Body of pancreas (tissue), 4 donors: ENCODE measurements at regions not wholly inside any gene's neighbourhood (a gene's known extent, or its start where the extent isn't known, plus 50 kb on each side); places are given as distances from the start of the nearest gene placed in this dataset.

Experiments used
- POLR2A ChIP-seq, 3 donors: fragments of 450-650 bp; IDR thresholded peaks; one replicate each; pipeline ENCODE4 v1.6.1; 2016; ENCODE audit warnings: antibody characterized with exemption in 3 of 3, mild to moderate bottlenecking in 2 of 3
- TF ChIP-seq, protein P1 (sequence below), 7 experiments: fragments of 450-650 bp in 4 of 7; fragments of 200-600 bp in 3 of 7; sonication (generic) in 3 of 7; IDR thresholded peaks; one replicate each; pipeline ENCODE4 v1.5.1; 2016 to 2019; ENCODE audit warnings: antibody characterized with exemption in 7 of 7

DNA sequence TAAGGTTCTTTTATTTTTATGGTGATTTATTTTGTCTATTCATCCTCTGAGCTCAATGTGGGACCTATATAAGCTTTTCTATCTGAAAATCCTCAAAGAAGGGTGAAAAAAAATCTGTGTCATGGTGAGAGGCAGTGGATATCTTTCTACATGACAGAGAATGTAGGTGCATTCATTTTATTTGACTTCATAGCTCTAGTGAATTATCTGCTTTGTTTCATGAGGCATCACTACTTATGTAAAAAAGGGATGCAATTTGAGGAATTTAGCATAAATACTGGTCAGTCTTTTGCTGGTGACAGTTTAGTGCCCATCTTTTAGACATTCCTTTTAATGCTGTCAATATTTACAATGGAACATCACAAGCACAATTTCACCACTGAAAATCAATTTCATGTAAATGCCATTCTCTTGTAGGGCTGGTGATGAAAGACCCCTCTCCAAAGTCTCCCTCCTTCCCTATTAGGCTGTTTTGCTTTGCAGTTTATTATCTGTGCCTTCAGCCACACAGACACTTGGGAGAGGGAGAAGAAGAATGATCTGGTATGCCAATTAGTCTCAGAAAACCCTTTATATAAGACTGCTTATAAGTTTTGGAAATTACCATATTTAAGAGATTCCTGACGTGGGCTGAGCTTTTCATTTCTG, 148.3 kb upstream of the NXPH2 start:
- TF ChIP-seq, protein P1, sequence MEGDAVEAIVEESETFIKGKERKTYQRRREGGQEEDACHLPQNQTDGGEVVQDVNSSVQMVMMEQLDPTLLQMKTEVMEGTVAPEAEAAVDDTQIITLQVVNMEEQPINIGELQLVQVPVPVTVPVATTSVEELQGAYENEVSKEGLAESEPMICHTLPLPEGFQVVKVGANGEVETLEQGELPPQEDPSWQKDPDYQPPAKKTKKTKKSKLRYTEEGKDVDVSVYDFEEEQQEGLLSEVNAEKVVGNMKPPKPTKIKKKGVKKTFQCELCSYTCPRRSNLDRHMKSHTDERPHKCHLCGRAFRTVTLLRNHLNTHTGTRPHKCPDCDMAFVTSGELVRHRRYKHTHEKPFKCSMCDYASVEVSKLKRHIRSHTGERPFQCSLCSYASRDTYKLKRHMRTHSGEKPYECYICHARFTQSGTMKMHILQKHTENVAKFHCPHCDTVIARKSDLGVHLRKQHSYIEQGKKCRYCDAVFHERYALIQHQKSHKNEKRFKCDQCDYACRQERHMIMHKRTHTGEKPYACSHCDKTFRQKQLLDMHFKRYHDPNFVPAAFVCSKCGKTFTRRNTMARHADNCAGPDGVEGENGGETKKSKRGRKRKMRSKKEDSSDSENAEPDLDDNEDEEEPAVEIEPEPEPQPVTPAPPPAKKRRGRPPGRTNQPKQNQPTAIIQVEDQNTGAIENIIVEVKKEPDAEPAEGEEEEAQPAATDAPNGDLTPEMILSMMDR (IDR thresholded peaks at IDR 0.05), result no peak
- TF ChIP-seq POLR2A (IDR thresholded peaks at IDR 0.05), result no peak
